ENCODE measurements at regions not wholly inside any gene's neighbourhood (a gene's known extent, or its start where the extent isn't known, plus 50 kb on each side); places are given as distances from the start of the nearest gene placed in this dataset.

DNA sequence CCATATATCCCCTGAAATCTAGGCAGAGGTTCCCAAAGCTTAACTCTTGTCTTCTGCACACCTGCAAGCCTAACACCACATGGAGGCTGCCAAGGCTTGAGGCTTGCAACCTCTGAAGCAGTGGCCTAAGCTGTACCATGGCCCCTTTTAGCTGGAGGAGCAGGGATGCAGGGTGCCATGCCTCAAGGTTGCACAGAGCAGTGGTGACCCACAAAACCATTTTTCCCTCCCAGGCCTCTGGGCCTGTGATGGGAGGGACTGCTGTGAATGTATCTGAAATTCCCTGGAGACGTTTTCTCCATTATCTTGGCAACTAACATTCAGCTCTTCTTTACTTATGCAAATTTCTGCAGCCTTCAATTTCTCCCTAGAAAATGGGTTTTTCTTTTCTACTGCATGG is 210.0 kb upstream of the KITLG start:
- Histone ChIP-seq H3K27ac (ENCODE audit: low read depth, low read length) (no peak overlapping the region), H3K4me1 (ENCODE audit: control insufficient read depth, insufficient read depth, low read length) (no peaks in the 10 kb centered on the region), H3K4me3 (ENCODE audit: low read depth, low read length) (no peak overlapping the region), H3K27me3 (ENCODE audit: control insufficient read depth, insufficient read depth, low read length) (no peaks in the 10 kb centered on the region), H3K9me3 (ENCODE audit: control insufficient read depth, insufficient read depth, low read length) (peaks cover 6% of the 10 kb centered on the region), H3K36me3 (ENCODE audit: control insufficient read depth, insufficient read depth, low read length) (no peaks in the 10 kb centered on the region)
- no CpG with 5 or more reads among the region's 1 CpG for WGBS (ENCODE audit: insufficient coverage)
- DNase-seq (ENCODE audit: low read depth in 4 of 6, low spot score in 6 of 6), result no peak

DNA sequence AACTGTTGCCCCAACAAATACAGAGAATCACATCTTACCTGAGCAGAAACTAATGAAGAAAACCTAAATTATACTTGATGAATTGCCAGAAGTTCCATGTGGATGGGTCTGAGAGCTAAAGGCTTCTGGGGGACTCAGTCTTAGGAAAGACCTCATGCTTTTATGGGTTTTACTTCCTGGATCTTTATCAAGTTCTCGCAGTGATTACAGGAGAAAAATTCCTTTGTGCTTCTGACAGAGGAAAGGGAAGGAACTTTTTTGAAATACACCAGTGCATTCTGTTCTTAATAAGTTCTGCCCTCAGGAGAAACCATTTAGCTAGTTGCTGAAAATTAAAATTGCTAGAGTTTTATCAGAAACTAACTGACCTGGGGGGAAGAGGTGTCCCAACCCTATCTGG is 203.9 kb upstream of the KITLG start:
- Histone ChIP-seq H3K27ac (ENCODE audit: low read depth, low read length) (no peak overlapping the region), H3K27me3 (ENCODE audit: control insufficient read depth, insufficient read depth, low read length) (no peaks in the 10 kb centered on the region), H3K36me3 (ENCODE audit: control insufficient read depth, insufficient read depth, low read length) (no peaks in the 10 kb centered on the region), H3K4me3 (ENCODE audit: low read depth, low read length) (no peak overlapping the region), H3K9me3 (ENCODE audit: control insufficient read depth, insufficient read depth, low read length) (no peaks in the 10 kb centered on the region), H3K4me1 (ENCODE audit: control insufficient read depth, insufficient read depth, low read length) (no peaks in the 10 kb centered on the region)
- no peak for DNase-seq (ENCODE audit: low read depth in 4 of 6, low spot score in 6 of 6)
- WGBS (ENCODE audit: insufficient coverage), result 100% methylated on average over 1 of the region's 1 CpG

DNA sequence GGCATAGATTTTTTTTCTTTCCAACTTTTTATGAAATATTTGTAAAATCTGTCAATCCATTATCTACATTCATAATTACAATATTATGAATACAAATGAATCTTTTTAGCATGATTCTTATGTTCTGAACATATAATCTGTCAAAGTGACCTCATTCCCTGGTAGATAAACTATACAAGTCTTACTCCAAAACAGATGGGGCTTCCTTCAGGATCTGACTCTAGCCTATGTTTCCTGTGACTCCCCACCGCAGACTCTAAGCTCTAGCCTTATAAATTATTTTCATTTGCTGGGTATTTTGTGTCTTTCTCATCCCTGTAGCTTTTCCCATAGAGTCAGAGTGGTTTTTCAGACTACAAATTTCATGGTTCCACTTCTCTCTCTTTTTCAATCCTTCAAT is 202.1 kb upstream of the KITLG start:
- H3K9me3 ChIP-seq (ENCODE audit: control insufficient read depth, insufficient read depth, low read length), result no peaks in the 10 kb centered on the region
- H3K4me1 ChIP-seq (ENCODE audit: control insufficient read depth, insufficient read depth, low read length), result no peaks in the 10 kb centered on the region
- H3K36me3 ChIP-seq (ENCODE audit: control insufficient read depth, insufficient read depth, low read length), result no peaks in the 10 kb centered on the region
- no peaks in the 10 kb centered on the region for H3K27me3 ChIP-seq (ENCODE audit: control insufficient read depth, insufficient read depth, low read length)
- no CpG with 5 or more reads among the region's 1 CpG for WGBS (ENCODE audit: insufficient coverage)
- H3K27ac ChIP-seq (ENCODE audit: low read depth, low read length), result no peak overlapping the region
- DNase-seq (ENCODE audit: low read depth in 4 of 6, low spot score in 6 of 6), result no peak
- no peak overlapping the region for H3K4me3 ChIP-seq (ENCODE audit: low read depth, low read length)

DNA sequence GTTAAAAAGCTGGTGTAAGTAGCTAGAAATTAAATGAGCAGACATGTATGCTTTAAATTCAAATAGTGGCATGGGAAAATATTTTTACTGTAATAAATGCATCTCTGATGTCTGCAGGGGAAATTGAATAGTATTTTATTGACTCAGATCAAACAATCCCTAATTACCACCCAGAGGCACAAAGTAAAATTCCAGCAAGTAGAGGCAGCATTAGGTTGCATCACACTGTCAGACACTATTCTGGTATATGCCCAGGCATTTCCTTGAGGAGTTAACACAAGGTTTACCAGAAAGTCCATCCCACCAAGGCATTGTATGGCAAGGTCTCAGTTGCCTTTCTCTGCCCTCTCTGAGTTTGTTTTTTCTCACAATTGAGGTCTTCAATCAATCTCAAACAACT is 201.6 kb upstream of the KITLG start:
- no peak for DNase-seq (ENCODE audit: low read depth in 4 of 6, low spot score in 6 of 6)
- Histone ChIP-seq H3K9me3 (ENCODE audit: control insufficient read depth, insufficient read depth, low read length) (no peaks in the 10 kb centered on the region), H3K27me3 (ENCODE audit: control insufficient read depth, insufficient read depth, low read length) (no peaks in the 10 kb centered on the region), H3K36me3 (ENCODE audit: control insufficient read depth, insufficient read depth, low read length) (no peaks in the 10 kb centered on the region), H3K4me3 (ENCODE audit: low read depth, low read length) (no peak overlapping the region), H3K4me1 (ENCODE audit: control insufficient read depth, insufficient read depth, low read length) (no peaks in the 10 kb centered on the region), H3K27ac (ENCODE audit: low read depth, low read length) (no peak overlapping the region)

DNA sequence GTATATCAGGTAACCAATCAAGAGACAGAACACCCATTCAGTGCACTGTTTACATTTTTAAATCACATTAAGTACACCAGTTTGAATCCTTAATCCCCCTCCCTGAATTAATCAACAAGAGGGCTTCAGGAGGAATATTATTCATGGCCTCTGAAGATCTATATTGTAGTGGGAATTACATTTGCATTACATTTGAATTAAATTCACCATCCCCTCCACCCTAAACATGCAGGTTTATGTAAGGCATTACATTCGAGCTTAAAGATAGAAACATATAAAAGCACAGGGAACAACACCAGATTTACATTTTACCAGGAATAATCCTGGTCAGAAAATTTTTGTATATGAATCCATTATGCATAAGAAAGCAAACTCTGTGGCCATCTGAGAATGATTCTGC is 197.8 kb upstream of the KITLG start:
- no peaks in the 10 kb centered on the region for H3K27me3 ChIP-seq (ENCODE audit: control insufficient read depth, insufficient read depth, low read length)
- H3K4me1 ChIP-seq (ENCODE audit: control insufficient read depth, insufficient read depth, low read length), result no peaks in the 10 kb centered on the region
- H3K36me3 ChIP-seq (ENCODE audit: control insufficient read depth, insufficient read depth, low read length), result no peaks in the 10 kb centered on the region
- no peak for DNase-seq (ENCODE audit: low read depth in 4 of 6, low spot score in 6 of 6)
- WGBS (ENCODE audit: insufficient coverage), result no CpG with 5 or more reads among the region's 1 CpG
- no peak overlapping the region for H3K27ac ChIP-seq (ENCODE audit: low read depth, low read length)
- no peaks in the 10 kb centered on the region for H3K9me3 ChIP-seq (ENCODE audit: control insufficient read depth, insufficient read depth, low read length)
- no peak overlapping the region for H3K4me3 ChIP-seq (ENCODE audit: low read depth, low read length)

DNA sequence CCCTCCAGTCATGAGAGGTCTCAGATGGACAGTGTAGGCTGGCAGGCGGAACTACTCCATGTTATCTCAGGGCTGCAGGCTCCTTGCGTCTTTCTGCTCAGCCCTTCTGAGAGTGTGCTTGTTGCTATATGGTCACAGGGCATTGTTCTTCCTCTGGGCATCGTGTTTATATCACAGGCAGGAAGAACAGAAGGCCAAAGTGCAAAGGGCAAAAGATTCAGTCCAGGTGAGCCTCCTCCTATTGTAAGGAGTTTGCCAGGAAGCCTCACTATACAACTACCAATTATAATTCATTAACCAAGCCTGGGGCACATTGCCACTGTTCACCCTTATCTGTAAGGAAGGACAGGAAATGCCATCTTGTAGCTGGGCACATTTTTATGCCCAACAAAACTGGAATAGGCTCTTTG is 195.5 kb upstream of the KITLG start:
- WGBS (ENCODE audit: insufficient coverage), result 80% methylated on average over 1 of the region's 3 CpGs
- no peak for DNase-seq (ENCODE audit: low read depth in 4 of 6, low spot score in 6 of 6)
- H3K27me3 ChIP-seq (ENCODE audit: control insufficient read depth, insufficient read depth, low read length), result no peaks in the 10 kb centered on the region
- H3K4me3 ChIP-seq (ENCODE audit: low read depth, low read length), result no peak overlapping the region
- H3K27ac ChIP-seq (ENCODE audit: low read depth, low read length), result no peak overlapping the region
- no peaks in the 10 kb centered on the region for H3K36me3 ChIP-seq (ENCODE audit: control insufficient read depth, insufficient read depth, low read length)
- no peaks in the 10 kb centered on the region for H3K9me3 ChIP-seq (ENCODE audit: control insufficient read depth, insufficient read depth, low read length)
- no peaks in the 10 kb centered on the region for H3K4me1 ChIP-seq (ENCODE audit: control insufficient read depth, insufficient read depth, low read length)

DNA sequence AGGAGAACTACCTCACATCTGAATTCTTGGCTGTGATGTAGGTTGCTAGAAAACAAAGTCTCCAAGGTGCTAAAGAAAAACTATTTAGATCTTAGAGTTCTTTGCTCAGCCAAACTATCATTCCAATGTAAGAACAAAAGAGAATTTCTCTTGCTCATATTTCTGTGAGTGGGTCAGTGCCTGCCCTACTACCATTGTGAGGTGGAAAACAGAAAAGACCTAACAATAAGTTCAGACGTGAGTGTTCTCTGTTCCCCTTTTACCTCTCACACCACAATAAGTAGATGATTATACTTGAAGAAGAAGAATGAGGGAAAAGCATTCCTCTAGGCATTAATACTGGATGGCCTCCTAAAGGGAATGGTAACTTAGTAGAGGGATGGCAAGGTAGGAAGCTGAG is 187.4 kb upstream of the KITLG start:
- DNase-seq (ENCODE audit: low read depth in 4 of 6, low spot score in 6 of 6), result no peak
- WGBS (ENCODE audit: insufficient coverage), result no CpG with 5 or more reads among the region's 1 CpG
- no peaks in the 10 kb centered on the region for H3K9me3 ChIP-seq (ENCODE audit: control insufficient read depth, insufficient read depth, low read length)
- H3K27me3 ChIP-seq (ENCODE audit: control insufficient read depth, insufficient read depth, low read length), result no peaks in the 10 kb centered on the region
- H3K27ac ChIP-seq (ENCODE audit: low read depth, low read length), result no peak overlapping the region
- H3K36me3 ChIP-seq (ENCODE audit: control insufficient read depth, insufficient read depth, low read length), result no peaks in the 10 kb centered on the region
- no peak overlapping the region for H3K4me3 ChIP-seq (ENCODE audit: low read depth, low read length)
- no peaks in the 10 kb centered on the region for H3K4me1 ChIP-seq (ENCODE audit: control insufficient read depth, insufficient read depth, low read length)

DNA sequence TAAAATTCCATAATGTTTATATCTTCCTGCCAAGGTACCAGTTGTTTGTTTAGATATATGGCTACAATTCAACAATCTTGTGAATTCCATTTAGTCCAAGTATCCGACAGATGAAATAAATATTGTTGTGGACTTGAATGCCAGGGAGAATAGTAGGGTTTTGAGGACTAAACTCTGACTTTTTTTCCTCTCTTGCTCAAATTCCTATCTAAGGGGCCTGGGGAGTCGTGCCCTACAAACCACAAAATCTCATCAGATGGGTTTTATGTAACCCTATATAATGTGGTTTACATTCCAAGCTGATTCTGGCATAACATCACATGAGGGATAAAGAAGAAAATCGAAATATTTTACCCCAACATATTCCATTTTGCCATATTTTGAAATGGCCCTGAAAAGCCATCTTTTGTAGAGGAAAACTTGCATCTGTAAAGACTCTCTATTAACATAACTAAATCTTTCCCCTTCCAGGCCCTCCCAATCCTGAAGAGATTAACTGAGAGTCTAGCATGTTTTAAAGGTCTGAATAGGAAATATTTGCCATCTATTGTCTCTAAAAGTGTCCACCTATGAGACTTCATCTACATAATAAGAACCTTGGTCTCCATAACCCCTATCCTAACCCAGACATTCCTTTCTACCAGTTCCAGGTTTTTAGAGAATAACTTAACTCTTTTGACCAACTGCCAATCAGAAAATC is 184.7 kb upstream of the KITLG start:
- no peak for DNase-seq (ENCODE audit: low read depth in 4 of 6, low spot score in 6 of 6)
- Histone ChIP-seq H3K9me3 (ENCODE audit: control insufficient read depth, insufficient read depth, low read length) (no peaks in the 10 kb centered on the region), H3K4me1 (ENCODE audit: control insufficient read depth, insufficient read depth, low read length) (no peaks in the 10 kb centered on the region), H3K27ac (ENCODE audit: low read depth, low read length) (no peak overlapping the region), H3K4me3 (ENCODE audit: low read depth, low read length) (no peak overlapping the region), H3K36me3 (ENCODE audit: control insufficient read depth, insufficient read depth, low read length) (no peaks in the 10 kb centered on the region), H3K27me3 (ENCODE audit: control insufficient read depth, insufficient read depth, low read length) (no peaks in the 10 kb centered on the region)
- no CpG with 5 or more reads among the region's 3 CpGs for WGBS (ENCODE audit: insufficient coverage)

DNA sequence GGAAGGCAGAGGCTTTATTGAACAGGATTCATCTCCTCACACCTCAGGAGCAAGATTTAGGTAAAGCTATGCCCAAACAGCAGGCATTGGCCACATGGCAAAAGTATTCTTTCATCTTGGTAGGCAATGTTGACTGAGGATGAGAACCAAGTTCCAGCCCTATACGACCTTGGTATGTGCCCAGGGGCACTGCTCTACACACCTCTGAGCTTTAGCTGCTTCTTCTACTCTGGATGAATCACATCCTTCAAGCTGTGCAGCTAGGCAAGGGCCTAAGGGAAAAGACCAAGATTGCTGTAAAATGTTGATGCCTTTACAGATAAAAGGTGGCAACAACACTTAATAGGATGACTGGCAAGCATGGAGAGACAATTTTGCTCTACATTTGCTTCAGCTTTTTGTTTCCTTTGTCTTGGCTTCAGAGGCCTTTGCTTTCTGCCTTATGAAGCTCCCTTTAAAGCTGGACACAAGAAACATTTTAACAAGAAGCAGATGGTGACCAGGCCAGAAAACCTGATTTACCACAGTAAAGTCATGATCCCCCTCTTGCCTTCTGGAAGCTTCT is 183.3 kb upstream of the KITLG start:
- Histone ChIP-seq H3K4me1 (ENCODE audit: control insufficient read depth, insufficient read depth, low read length) (no peaks in the 10 kb centered on the region), H3K36me3 (ENCODE audit: control insufficient read depth, insufficient read depth, low read length) (no peaks in the 10 kb centered on the region), H3K27ac (ENCODE audit: low read depth, low read length) (no peak overlapping the region), H3K4me3 (ENCODE audit: low read depth, low read length) (no peak overlapping the region), H3K9me3 (ENCODE audit: control insufficient read depth, insufficient read depth, low read length) (no peaks in the 10 kb centered on the region), H3K27me3 (ENCODE audit: control insufficient read depth, insufficient read depth, low read length) (no peaks in the 10 kb centered on the region)
- WGBS (ENCODE audit: insufficient coverage), result 40% methylated on average over 1 of the region's 1 CpG
- peak in 1 of 6 donors; percentile 1 for DNase-seq (ENCODE audit: low read depth in 4 of 6, low spot score in 6 of 6)

DNA sequence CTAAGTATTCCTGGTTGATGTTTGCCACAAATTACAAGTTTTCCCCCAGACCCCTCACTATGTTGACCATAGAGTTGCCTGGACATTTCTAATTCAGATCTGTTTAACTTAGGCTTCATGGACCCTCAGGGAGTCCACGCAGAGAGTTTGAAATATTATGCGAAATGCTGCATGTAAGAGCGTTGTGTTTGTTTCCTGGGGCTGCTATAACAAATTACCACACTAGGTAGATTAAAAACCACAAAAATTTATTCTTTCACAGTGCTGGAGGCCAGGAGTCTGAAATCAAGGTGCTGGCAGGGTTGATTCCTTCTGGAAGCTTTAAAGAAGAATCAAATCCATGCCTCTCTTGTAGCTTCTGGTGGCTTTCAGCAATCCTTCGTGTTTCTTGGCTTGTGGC is 177.9 kb upstream of the KITLG start:
- no peak for DNase-seq (ENCODE audit: low read depth in 4 of 6, low spot score in 6 of 6)
- Histone ChIP-seq H3K4me1 (ENCODE audit: control insufficient read depth, insufficient read depth, low read length) (no peaks in the 10 kb centered on the region), H3K36me3 (ENCODE audit: control insufficient read depth, insufficient read depth, low read length) (no peaks in the 10 kb centered on the region), H3K27ac (ENCODE audit: low read depth, low read length) (no peak overlapping the region), H3K27me3 (ENCODE audit: control insufficient read depth, insufficient read depth, low read length) (no peaks in the 10 kb centered on the region), H3K9me3 (ENCODE audit: control insufficient read depth, insufficient read depth, low read length) (no peaks in the 10 kb centered on the region), H3K4me3 (ENCODE audit: low read depth, low read length) (no peak overlapping the region)
- WGBS (ENCODE audit: insufficient coverage), result no CpG with 5 or more reads among the region's 4 CpGs
